ENCODE measurements at regions not wholly inside any gene's neighbourhood (a gene's known extent, or its start where the extent isn't known, plus 50 kb on each side); places are given as distances from the start of the nearest gene placed in this dataset.
A peak's percentile ranks its signal among the peaks of the same experiment; 100 is the strongest.
"Not testable (repeated sequence)": the region's sequence is repeated elsewhere in the genome, so short reads cannot be mapped to it uniquely, and the experiment has no call there.

- not testable (repeated sequence) for DNase-seq (ENCODE audit: low read depth, low spot score)
Observed at GRCh38 chr21:5217933-5218332, 5303.4 kb upstream of the TPTE start.

- DNase-seq (ENCODE audit: low read depth, low spot score) = not testable (repeated sequence)
Observed at GRCh38 chr21:5219988-5220387, 5301.4 kb upstream of the TPTE start.

- peak; percentile 20 for DNase-seq (ENCODE audit: low read depth, low spot score)
Observed at GRCh38 chr21:5220468-5220867, 5300.9 kb upstream of the TPTE start.

GRCh38 chr21:5221458-5222050, 5299.8 kb upstream of the TPTE start:
- not testable (repeated sequence) for DNase-seq (ENCODE audit: low read depth, low spot score)

- DNase-seq (ENCODE audit: low read depth, low spot score) = not testable (repeated sequence)
Observed at GRCh38 chr21:5222996-5223782, 5298.2 kb upstream of the TPTE start.

GRCh38 chr21:5224156-5224555, 5297.2 kb upstream of the TPTE start:
- not testable (repeated sequence) for DNase-seq (ENCODE audit: low read depth, low spot score)

GRCh38 chr21:5227252-5227651, 5294.1 kb upstream of the TPTE start:
- DNase-seq (ENCODE audit: low read depth, low spot score) = not testable (repeated sequence)

- not testable (repeated sequence) for DNase-seq (ENCODE audit: low read depth, low spot score)
Observed at GRCh38 chr21:5230561-5230960, 5290.8 kb upstream of the TPTE start.

GRCh38 chr21:5231261-5231660, 5290.1 kb upstream of the TPTE start:
- not testable (repeated sequence) for DNase-seq (ENCODE audit: low read depth, low spot score)

- DNase-seq (ENCODE audit: low read depth, low spot score) = not testable (repeated sequence)
Observed at GRCh38 chr21:5232176-5232958, 5289.0 kb upstream of the TPTE start.

- not testable (repeated sequence) for DNase-seq (ENCODE audit: low read depth, low spot score)
Observed at GRCh38 chr21:5235761-5236160, 5285.6 kb upstream of the TPTE start.

- DNase-seq (ENCODE audit: low read depth, low spot score) = not testable (repeated sequence)
Observed at GRCh38 chr21:5236846-5237675, 5284.3 kb upstream of the TPTE start.

GRCh38 chr21:5240521-5240920, 5280.9 kb upstream of the TPTE start:
- not testable (repeated sequence) for DNase-seq (ENCODE audit: low read depth, low spot score)

- DNase-seq (ENCODE audit: low read depth, low spot score) = not testable (repeated sequence)
Observed at GRCh38 chr21:5242732-5243131, 5278.7 kb upstream of the TPTE start.

- not testable (repeated sequence) for DNase-seq (ENCODE audit: low read depth, low spot score)
Observed at GRCh38 chr21:5243257-5243656, 5278.1 kb upstream of the TPTE start.

GRCh38 chr21:5243715-5244375, 5277.5 kb upstream of the TPTE start:
- not testable (repeated sequence) for DNase-seq (ENCODE audit: low read depth, low spot score)

GRCh38 chr21:5244376-5244718, 5277.0 kb upstream of the TPTE start:
- not testable (repeated sequence) for DNase-seq (ENCODE audit: low read depth, low spot score)

GRCh38 chr21:5244954-5245353, 5276.4 kb upstream of the TPTE start:
- not testable (repeated sequence) for DNase-seq (ENCODE audit: low read depth, low spot score)

- not testable (repeated sequence) for DNase-seq (ENCODE audit: low read depth, low spot score)
Observed at GRCh38 chr21:5246416-5246815, 5275.0 kb upstream of the TPTE start.

- not testable (repeated sequence) for DNase-seq (ENCODE audit: low read depth, low spot score)
Observed at GRCh38 chr21:5247399-5247798, 5274.0 kb upstream of the TPTE start.

- DNase-seq (ENCODE audit: low read depth, low spot score) = not testable (repeated sequence)
Observed at GRCh38 chr21:5250128-5250527, 5271.3 kb upstream of the TPTE start.
